ENCODE measurements at regions not wholly inside any gene's neighbourhood (a gene's known extent, or its start where the extent isn't known, plus 50 kb on each side); places are given as distances from the start of the nearest gene placed in this dataset.
A peak's percentile ranks its signal among the peaks of the same experiment; 100 is the strongest.

GRCh38 chr3:23712656-23713559 lies 92.8 kb upstream of the UBE2E1 start:
- Histone ChIP-seq H3K4me1 (peaks cover 0 to 13% (median 0%) of the 10 kb centered on the region in 6 donors), H3K27ac (peak overlapping the region in 1 of 8 donors; percentile 7), H3K9me3 (peaks cover 0 to 4% (median 0%) of the 10 kb centered on the region in 8 donors), H3K4me3 (peak overlapping the region in 2 of 8 donors; percentile 14 to 29), H3K27me3 (replicated peaks in 1 of 7) (no peaks in the 10 kb centered on the region), H3K36me3 (no peaks in the 10 kb centered on the region)
- peak in 1 of 3 donors; percentile 33 for TF ChIP-seq POLR2AphosphoS5 (IDR thresholded peaks at IDR 0.05)
- no peak for TF ChIP-seq POLR2A (IDR thresholded peaks at IDR 0.05)
- TF ChIP-seq CTCF (IDR thresholded peaks at IDR 0.05 in 8 of 11, conservative IDR thresholded peaks at IDR 0.05 in 3 of 11), result no peak
- DNase-seq, result no peak
- WGBS, 5 donors, result 43 to 77% (median 63%) methylated on average over 9 of the region's 9 CpGs
- intact Hi-C loops (cut with DNase I; ENCODE audit: low total_unique reads), result no loop called here

- H3K36me3 ChIP-seq, result no peaks in the 10 kb centered on the region
- intact Hi-C loops (cut with DNase I; ENCODE audit: low total_unique reads), result no loop called here
- TF ChIP-seq POLR2AphosphoS5 (IDR thresholded peaks at IDR 0.05), result no peak
- TF ChIP-seq POLR2A (IDR thresholded peaks at IDR 0.05), result no peak
- TF ChIP-seq CTCF (IDR thresholded peaks at IDR 0.05 in 8 of 11, conservative IDR thresholded peaks at IDR 0.05 in 3 of 11), result no peak
Observed at GRCh38 chr3:23713641-23714040, 92.1 kb upstream of the UBE2E1 start.

GRCh38 chr3:23720059-23720458 lies 85.7 kb upstream of the UBE2E1 start:
- intact Hi-C loops (cut with DNase I; ENCODE audit: low total_unique reads), result no loop called here
- WGBS, 5 donors, result 89 to 95% (median 95%) methylated on average over 2 of the region's 2 CpGs
- peaks cover 0 to 17% (median 2%) of the 10 kb centered on the region in 8 donors for H3K9me3 ChIP-seq
- DNase-seq, result no peak
- no peaks in the 10 kb centered on the region for H3K36me3 ChIP-seq
- no peak overlapping the region for H3K4me3 ChIP-seq
- no peak for TF ChIP-seq POLR2A (IDR thresholded peaks at IDR 0.05)
- H3K27ac ChIP-seq, result no peak overlapping the region
- no peaks in the 10 kb centered on the region for H3K4me1 ChIP-seq
- H3K27me3 ChIP-seq (replicated peaks in 1 of 7), result no peaks in the 10 kb centered on the region

More at GRCh38 chr3:23713641-23714040, 92.1 kb upstream of the UBE2E1 start:
- peaks cover 0 to 13% (median 0%) of the 10 kb centered on the region in 6 donors for H3K4me1 ChIP-seq
- H3K9me3 ChIP-seq, result peaks cover 0 to 4% (median 0%) of the 10 kb centered on the region in 8 donors
- no peaks in the 10 kb centered on the region for H3K27me3 ChIP-seq (replicated peaks in 1 of 7)
- no peak for DNase-seq
- H3K4me3 ChIP-seq, result no peak overlapping the region
- WGBS, 5 donors, result 88 to 97% (median 96%) methylated on average over 4 of the region's 4 CpGs
- H3K27ac ChIP-seq, result no peak overlapping the region

- DNase-seq, result no peak
- Histone ChIP-seq H3K36me3 (no peaks in the 10 kb centered on the region), H3K27me3 (replicated peaks in 1 of 7) (no peaks in the 10 kb centered on the region), H3K4me3 (no peak overlapping the region), H3K27ac (no peak overlapping the region), H3K4me1 (no peaks in the 10 kb centered on the region), H3K9me3 (peaks cover 0 to 13% (median 2%) of the 10 kb centered on the region in 8 donors)
- no peak for TF ChIP-seq POLR2AphosphoS5 (IDR thresholded peaks at IDR 0.05)
- TF ChIP-seq CTCF (IDR thresholded peaks at IDR 0.05 in 8 of 11, conservative IDR thresholded peaks at IDR 0.05 in 3 of 11), result no peak
- TF ChIP-seq POLR2A (IDR thresholded peaks at IDR 0.05), result no peak
- WGBS, 5 donors, result 44 to 93% (median 68%) methylated on average over 2 of the region's 2 CpGs
- intact Hi-C loops (cut with DNase I; ENCODE audit: low total_unique reads), result no loop called here
Observed at GRCh38 chr3:23720885-23721284, 84.9 kb upstream of the UBE2E1 start.
